ENCODE measurements at regions not wholly inside any gene's neighbourhood (a gene's known extent, or its start where the extent isn't known, plus 50 kb on each side); places are given as distances from the start of the nearest gene placed in this dataset.

- no peaks in the 10 kb centered on the region for H4K20me1 ChIP-seq (ENCODE audit: insufficient read depth)
- no peak overlapping the region for H3K4me3 ChIP-seq (ENCODE audit: low read depth in 2 of 2, low read length in 1 of 2)
- no peak for DNase-seq
- no peak overlapping the region for H3K9ac ChIP-seq
- H3K4me1 ChIP-seq (ENCODE audit: control insufficient read depth in 1 of 2, insufficient read depth in 2 of 2, low read depth in 1 of 2, low read length in 1 of 2), result peaks cover 0 to 3% of the 10 kb centered on the region in 2 experiments; a peak in 1 of 4 replicates
- no peak overlapping the region for H3K4me2 ChIP-seq
- no peaks in the 10 kb centered on the region for H3K9me3 ChIP-seq
- no peaks in the 10 kb centered on the region for H3F3A ChIP-seq (replicated peaks; ENCODE audit: insufficient read depth)
- no peak overlapping the region for H2AFZ ChIP-seq (ENCODE audit: low read depth)
- no peak overlapping the region for H3K27ac ChIP-seq (ENCODE audit: low read depth in 2 of 2, low read length in 1 of 2)
- CTCF ChIA-PET, result interaction anchor here (1.0 to 1.3 kb wide), 5 partner anchors 13 to 1366 kb away, joined by 3 read pairs; no protein-coding TSS in a partner anchor
- POLR2A ChIA-PET, result no interaction called here
- 40% methylated on average over 1 of the region's 1 CpG for WGBS (ENCODE audit: low lambda C conversion rate)
- no peaks in the 10 kb centered on the region for H3K27me3 ChIP-seq (ENCODE audit: insufficient read depth)
- no peaks in the 10 kb centered on the region for H3K9me2 ChIP-seq
- no peaks in the 10 kb centered on the region for H3K36me3 ChIP-seq (replicated peaks in 1 of 2; ENCODE audit: control insufficient read depth in 1 of 2, insufficient read depth in 2 of 2, low read length in 1 of 2)
- TF ChIP-seq TEAD4 (IDR thresholded peaks at IDR 0.05; ENCODE audit: borderline replicate concordance, insufficient read depth) (no peak), EZH2phosphoT487 (IDR thresholded peaks at IDR 0.05; ENCODE audit: borderline replicate concordance, low read depth) (no peak), PBX3 (IDR thresholded peaks at IDR 0.05) (no peak), REST (IDR thresholded peaks at IDR 0.05; ENCODE audit: low read depth, low read length) (peak; percentile 90), RFX5 (IDR thresholded peaks at IDR 0.05; ENCODE audit: low read length) (no peak)
- H3K79me2 ChIP-seq (ENCODE audit: insufficient read depth), result no peaks in the 10 kb centered on the region
Observed at GRCh38 chr3:181316482-181316881, 326.9 kb upstream of the DNAJC19 start.

GRCh38 chr3:181313335-181313734 is 323.8 kb upstream of the DNAJC19 start:
- DNase-seq, result no peak
- peaks cover 0 to 3% of the 10 kb centered on the region in 2 experiments; a peak in 1 of 4 replicates for H3K4me1 ChIP-seq (ENCODE audit: control insufficient read depth in 1 of 2, insufficient read depth in 2 of 2, low read depth in 1 of 2, low read length in 1 of 2)
- no peaks in the 10 kb centered on the region for H3K27me3 ChIP-seq (ENCODE audit: insufficient read depth)
- H4K20me1 ChIP-seq (ENCODE audit: insufficient read depth), result no peaks in the 10 kb centered on the region
- ChIA-PET CTCF (interaction anchor here (1.0 to 2.1 kb wide), 3 partner anchors 34 to 1370 kb away, joined by 3 to 9 read pairs (median 3); no protein-coding TSS in a partner anchor), POLR2A (no interaction called here)
- H2AFZ ChIP-seq (ENCODE audit: low read depth), result no peak overlapping the region
- H3K4me3 ChIP-seq (ENCODE audit: low read depth in 2 of 2, low read length in 1 of 2), result no peak overlapping the region
- H3K9me3 ChIP-seq, result no peaks in the 10 kb centered on the region
- no peak overlapping the region for H3K9ac ChIP-seq
- no peaks in the 10 kb centered on the region for H3K79me2 ChIP-seq (ENCODE audit: insufficient read depth)
- no peaks in the 10 kb centered on the region for H3F3A ChIP-seq (replicated peaks; ENCODE audit: insufficient read depth)
- no peaks in the 10 kb centered on the region for H3K9me2 ChIP-seq
- no peaks in the 10 kb centered on the region for H3K36me3 ChIP-seq (replicated peaks in 1 of 2; ENCODE audit: control insufficient read depth in 1 of 2, insufficient read depth in 2 of 2, low read length in 1 of 2)
- no peak overlapping the region for H3K4me2 ChIP-seq
- no peak overlapping the region for H3K27ac ChIP-seq (ENCODE audit: low read depth in 2 of 2, low read length in 1 of 2)
- TF ChIP-seq USF2 (IDR thresholded peaks at IDR 0.05; ENCODE audit: borderline replicate concordance, low read depth, low read length) (no peak), RFX5 (IDR thresholded peaks at IDR 0.05; ENCODE audit: low read length) (no peak), GABPA (IDR thresholded peaks at IDR 0.05; ENCODE audit: low read depth) (no peak), CHD2 (IDR thresholded peaks at IDR 0.05; ENCODE audit: low read length, partially characterized antibody) (no peak)
- WGBS (ENCODE audit: low lambda C conversion rate), result 18% methylated on average over 5 of the region's 5 CpGs

Measured in SK-N-SH (cell line).